IMR-90 (cell line): ENCODE measurements at regions not wholly inside any gene's neighbourhood (a gene's known extent, or its start where the extent isn't known, plus 50 kb on each side); places are given as distances from the start of the nearest gene placed in this dataset.
A peak's percentile ranks its signal among the peaks of the same experiment; 100 is the strongest.

Experiments
- ATAC-seq: fragments of 200-7000 bp; cut with Tn5 transposase; 2 replicates; pipeline ENCODE4 v1.9.1; 2020; ENCODE audit warnings: low read depth, mild to moderate bottlenecking, moderate library complexity
- BruUV-seq: library from RNA; stranded (reverse); fragments of 400-500 nt; replicated peaks from 2 replicates; lab custom pipeline; 2021; lab: Mats Ljungman, UMichigan
- CTCF ChIA-PET: fragments of 300-600 bp; formaldehyde crosslinking; extraction: SDS; loops from one replicate; lab custom pipeline; 2021; ENCODE audit warnings: antibody characterized with exemption; lab: Yijun Ruan, JAX
- POLR2A ChIA-PET: fragments of 300-600 bp; sonication (Branson Sonifier 250); formaldehyde crosslinking; loops from one replicate; lab custom pipeline; 2022; ENCODE audit warnings: antibody characterized with exemption; ENCODE audit not compliant: unreplicated experiment; lab: Charles Lee
- DNase-seq: peaks from one replicate; pipeline ENCODE4 v3.0.0; 2013
- H2AFZ ChIP-seq: replicated peaks from 2 replicates; pipeline ENCODE3; 2013; ENCODE audit warnings: low read length, mild to moderate bottlenecking; ENCODE audit not compliant: poor library complexity
- H2AK5ac ChIP-seq: 2 replicates; pipeline ENCODE4 v1.6.1; 2013; ENCODE audit warnings: low read depth, low read length, inconsistent platforms
- H2AK9ac ChIP-seq: replicated peaks from 2 replicates; pipeline ENCODE3; 2013; ENCODE audit warnings: mild to moderate bottlenecking, low read depth, low read length, moderate library complexity; ENCODE audit not compliant: poor library complexity
- H2BK120ac ChIP-seq: 2 replicates; pipeline ENCODE4 v1.6.1; 2013; ENCODE audit warnings: low read depth, low read length, inconsistent platforms
- H2BK15ac ChIP-seq: 3 replicates; pipeline ENCODE4 v1.6.1; 2013; ENCODE audit warnings: low read depth, low read length, inconsistent platforms
- H2BK20ac ChIP-seq: 2 replicates; pipeline ENCODE4 v1.6.1; 2013; ENCODE audit warnings: low read depth, mild to moderate bottlenecking, inconsistent platforms, low read length, moderate library complexity
- H2BK5ac ChIP-seq: 2 replicates; pipeline ENCODE4 v1.6.1; 2013; ENCODE audit warnings: mild to moderate bottlenecking, low read depth, low read length, inconsistent platforms; ENCODE audit not compliant: poor library complexity, severe bottlenecking
- H3K14ac ChIP-seq: replicated peaks from 2 replicates; pipeline ENCODE4 v1.6.1; 2013; ENCODE audit warnings: low read depth, low read length, inconsistent platforms
- H3K18ac ChIP-seq: 2 replicates; pipeline ENCODE4 v1.6.1; 2013; ENCODE audit warnings: low read depth, low read length, control low read depth
- H3K23ac ChIP-seq: 2 replicates; pipeline ENCODE4 v1.6.1; 2013; ENCODE audit warnings: low read depth, low read length, inconsistent platforms
- H3K27ac ChIP-seq: 2 replicates; pipeline ENCODE4 v1.5.1; 2013; ENCODE audit warnings: mild to moderate bottlenecking, control low read depth, low read length; ENCODE audit not compliant: insufficient read depth
- H3K27me3 ChIP-seq: 2 replicates; pipeline ENCODE4 v1.6.1; 2013; ENCODE audit warnings: low read length; ENCODE audit not compliant: control insufficient read depth, insufficient read depth
- H3K36me3 ChIP-seq: 2 replicates; pipeline ENCODE4 v1.6.1; 2013; ENCODE audit warnings: low read length, mixed read lengths; ENCODE audit not compliant: control insufficient read depth, insufficient read depth
- H3K4ac ChIP-seq: 2 replicates; pipeline ENCODE4 v1.6.1; 2013; ENCODE audit warnings: low read depth, low read length, inconsistent platforms
- H3K4me1 ChIP-seq: 2 replicates; pipeline ENCODE4 v1.6.1; 2013; ENCODE audit warnings: low read length, mixed read lengths; ENCODE audit not compliant: control insufficient read depth, insufficient read depth
- H3K4me2 ChIP-seq: 2 replicates; pipeline ENCODE4 v1.6.1; 2013; ENCODE audit warnings: low read depth, mild to moderate bottlenecking, control low read depth, low read length, moderate library complexity
- H3K4me3 ChIP-seq: 2 replicates; pipeline ENCODE4 v1.5.1; 2013; ENCODE audit warnings: low read depth, mild to moderate bottlenecking, control low read depth, low read length, moderate library complexity; ENCODE audit not compliant: insufficient read depth
- H3K56ac ChIP-seq: 2 replicates; pipeline ENCODE4 v1.6.1; 2013; ENCODE audit warnings: low read length, inconsistent platforms; ENCODE audit not compliant: insufficient read depth; ENCODE audit errors: extremely low read depth
- H3K79me1 ChIP-seq, 2 experiments: 2 replicates each; pipeline ENCODE4 v1.6.1; 2013; ENCODE audit warnings: low read length in 2 of 2, inconsistent platforms in 1 of 2, low read depth in 1 of 2
- H3K9ac ChIP-seq: 2 replicates; pipeline ENCODE4 v1.6.1; 2013; ENCODE audit warnings: low read depth, low read length, control low read depth
- H3K9me1 ChIP-seq: 2 replicates; pipeline ENCODE4 v1.6.1; 2013; ENCODE audit warnings: low read length, inconsistent platforms; ENCODE audit not compliant: insufficient read depth
- H3K9me3 ChIP-seq: 2 replicates; pipeline ENCODE4 v1.6.1; 2013; ENCODE audit warnings: low read length; ENCODE audit not compliant: control insufficient read depth, insufficient read depth
- H4K20me1 ChIP-seq: 2 replicates; pipeline ENCODE4 v1.6.1; 2013; ENCODE audit warnings: low read length, inconsistent platforms; ENCODE audit not compliant: insufficient read depth
- H4K5ac ChIP-seq: 2 replicates; pipeline ENCODE4 v1.6.1; 2013; ENCODE audit warnings: mild to moderate bottlenecking, low read depth, low read length, control low read depth
- H4K8ac ChIP-seq, 2 experiments: 2 replicates each; pipeline ENCODE4 v1.6.1; 2013; ENCODE audit warnings: low read depth in 2 of 2, low read length in 2 of 2, control low read depth in 1 of 2, inconsistent platforms in 1 of 2
- H4K91ac ChIP-seq: 2 replicates; pipeline ENCODE4 v1.6.1; 2013; ENCODE audit warnings: low read depth, low read length, inconsistent platforms; ENCODE audit not compliant: insufficient read depth
- CEBPB ChIP-seq: IDR thresholded peaks from 2 replicates; pipeline ENCODE4 v1.6.1; 2012; ENCODE audit warnings: low read depth, low read length, improper control_type of control experiment
- CHD1 ChIP-seq: IDR thresholded peaks from 2 replicates; pipeline ENCODE4 v1.6.1; 2012; ENCODE audit warnings: low read depth, low read length, improper control_type of control experiment
- FOS ChIP-seq: fragments of 150-350 bp; IDR thresholded peaks from 2 replicates; pipeline ENCODE4 v1.6.1; 2016; ENCODE audit warnings: low read depth, low read length
- MAFK ChIP-seq: IDR thresholded peaks from 2 replicates; pipeline ENCODE4 v1.6.1; 2012; ENCODE audit warnings: low read depth, low read length, improper control_type of control experiment
- POLR2A ChIP-seq: IDR thresholded peaks from 2 replicates; pipeline ENCODE4 v1.6.1; 2012; ENCODE audit warnings: mild to moderate bottlenecking, low read depth, low read length
- RAD21 ChIP-seq: IDR thresholded peaks from 2 replicates; pipeline ENCODE4 v1.6.1; 2012; ENCODE audit warnings: low read length, improper control_type of control experiment
- RCOR1 ChIP-seq: IDR thresholded peaks from 2 replicates; pipeline ENCODE4 v1.6.1; 2012; ENCODE audit warnings: mild to moderate bottlenecking, low read length, improper control_type of control experiment; ENCODE audit not compliant: insufficient replicate concordance
- RFX5 ChIP-seq: IDR thresholded peaks from 2 replicates; pipeline ENCODE4 v1.8.0; 2012; ENCODE audit warnings: low read depth, mild to moderate bottlenecking, low read length, moderate library complexity
- USF2 ChIP-seq: fragments of 150-350 bp; IDR thresholded peaks from 2 replicates; pipeline ENCODE4 v1.6.1; 2017; ENCODE audit warnings: mild to moderate bottlenecking, antibody characterized with exemption, low read length, low read depth
- WGBS, 2 experiments: methylation state at CpG; one replicate each; pipeline versions ENCODE4 v1.1.5 to v1.1.7; 2013; ENCODE audit warnings: missing lambda C conversion rate in 2 of 2; ENCODE audit not compliant: insufficient read length in 1 of 2; ENCODE audit errors: extremely low coverage in 2 of 2; 5-methylcytosine and 5-hydroxymethylcytosine counted together
- dilution Hi-C: fragments of 300-500 bp; cut with HindIII; formaldehyde crosslinking; loops from one replicate; pipeline ENCODE4 v1.14.3; 2018; ENCODE audit warnings: low sequenced_read_pairs; ENCODE audit not compliant: unreplicated experiment
- in situ Hi-C: fragments of 300-500 bp; cut with MboI; formaldehyde crosslinking; loops from 3 replicates; pipeline ENCODE4 v1.14.3; 2019; ENCODE audit warnings: low sequenced_read_pairs, inconsistent platforms, mixed read lengths
- intact Hi-C: fragments of 100-400 bp; cut with micrococcal nuclease; formaldehyde crosslinking; loops from 2 replicates; pipeline ENCODE4 v1.10.0; 2022

- dilution Hi-C loops = no loop called here
- no CpG with 5 or more reads among the region's 4 CpGs for WGBS, 2 experiments
- H4K20me1 ChIP-seq = no peaks in the 10 kb centered on the region
These were observed 240.3 kb upstream of the GAS1 start for GRCh38 chr9:87187656-87188055.

More at GRCh38 chr9:87187656-87188055, 240.3 kb upstream of the GAS1 start:
- H2BK15ac ChIP-seq = no peak overlapping the region
- no peak overlapping the region for H2BK20ac ChIP-seq
- TF ChIP-seq CEBPB (no peak), POLR2A (no peak), MAFK (0 out of 2 replicates have a peak, but pooled peaks have one; percentile 24), FOS (no peak), RCOR1 (no peak), CHD1 (no peak), RFX5 (no peak), RAD21 (no peak), USF2 (no peak)
- no peak overlapping the region for H3K23ac ChIP-seq
- H4K91ac ChIP-seq = no peak overlapping the region
- H2BK5ac ChIP-seq = no peak overlapping the region
- H2BK120ac ChIP-seq = no peak overlapping the region
- in situ Hi-C loops (no loop called here), intact Hi-C loops (no loop called here)
- POLR2A ChIA-PET = no interaction called here
- CTCF ChIA-PET = no interaction called here
- H3K4me1 ChIP-seq = peaks cover 11% of the 10 kb centered on the region
- H3K56ac ChIP-seq = no peak overlapping the region
- H3K79me1 ChIP-seq = no peaks in the 10 kb centered on the region
- H3K18ac ChIP-seq = no peak overlapping the region
- no peak overlapping the region for H2AFZ ChIP-seq
- no peak overlapping the region for H4K5ac ChIP-seq
- H4K8ac ChIP-seq = no peak overlapping the region
- H3K27ac ChIP-seq = no peak overlapping the region
- no peaks in the 10 kb centered on the region; the same call in 1 of the 2 replicates for H3K9me3 ChIP-seq
- H3K9me1 ChIP-seq = peaks cover 14% of the 10 kb centered on the region; the same call in 1 of the 2 replicates
- no peaks in the 10 kb centered on the region for H3K36me3 ChIP-seq
- no peak overlapping the region for H3K4me2 ChIP-seq
- DNase-seq = no peak
- BruUV-seq = no TSS peak
- no peak overlapping the region for H3K14ac ChIP-seq
- no peak overlapping the region for H2AK9ac ChIP-seq
- H3K27me3 ChIP-seq = no peaks in the 10 kb centered on the region
- ATAC-seq = no peak
- H3K4ac ChIP-seq = no peak overlapping the region
- H2AK5ac ChIP-seq = no peak overlapping the region
- H3K4me3 ChIP-seq = no peak overlapping the region
- H3K9ac ChIP-seq = no peak overlapping the region
